LNCAP (cell line): ENCODE measurements at regions not wholly inside any gene's neighbourhood (a gene's known extent, or its start where the extent isn't known, plus 50 kb on each side); places are given as distances from the start of the nearest gene placed in this dataset.

Source experiments
- CTCF ChIP-seq: fragments of 450-650 bp; IDR thresholded peaks from 2 replicates; pipeline ENCODE4 v1.5.1; 2017; ENCODE audit warnings: mild to moderate bottlenecking

GRCh38 chr1:30160999-30161689 lies 562.2 kb downstream of the MATN1 start:
- TF ChIP-seq CTCF: no peak

GRCh38 chr1:30159015-30159414 lies 564.4 kb downstream of the MATN1 start:
- no peak for TF ChIP-seq CTCF

DNA sequence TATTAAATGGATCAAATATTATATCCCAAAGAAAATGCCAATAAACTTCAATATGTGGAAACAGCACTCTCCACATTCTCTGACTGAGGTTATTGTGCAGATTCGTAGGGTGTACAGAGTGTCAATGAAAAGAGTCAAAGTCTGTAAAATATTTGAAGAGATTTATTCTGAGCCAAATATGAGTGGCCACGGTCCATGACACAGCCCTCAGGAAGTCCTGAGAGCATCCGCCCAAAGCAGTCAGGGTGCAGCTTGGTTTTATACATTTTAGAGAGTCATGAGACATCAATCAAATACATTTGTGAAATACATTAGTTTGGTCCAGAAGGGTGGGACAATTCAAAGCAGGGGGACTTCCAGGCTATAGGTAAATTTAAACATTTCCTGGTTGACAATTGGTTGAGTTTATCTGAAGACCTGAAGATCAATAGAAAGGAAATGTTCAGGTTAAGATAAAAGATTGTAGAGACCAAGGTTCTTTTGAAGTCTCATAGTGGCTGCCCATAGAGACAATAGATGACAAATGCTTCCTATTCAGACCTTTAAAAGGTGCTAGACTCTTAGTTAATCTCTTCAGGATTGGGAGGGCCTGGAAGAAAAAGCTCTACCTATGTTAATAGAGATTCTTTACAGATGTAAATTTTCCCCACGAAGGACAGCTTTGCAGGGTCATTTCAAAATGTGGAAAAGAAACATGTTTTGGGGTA lies 569.5 kb downstream of the MATN1 start:
- no peak for TF ChIP-seq CTCF

DNA sequence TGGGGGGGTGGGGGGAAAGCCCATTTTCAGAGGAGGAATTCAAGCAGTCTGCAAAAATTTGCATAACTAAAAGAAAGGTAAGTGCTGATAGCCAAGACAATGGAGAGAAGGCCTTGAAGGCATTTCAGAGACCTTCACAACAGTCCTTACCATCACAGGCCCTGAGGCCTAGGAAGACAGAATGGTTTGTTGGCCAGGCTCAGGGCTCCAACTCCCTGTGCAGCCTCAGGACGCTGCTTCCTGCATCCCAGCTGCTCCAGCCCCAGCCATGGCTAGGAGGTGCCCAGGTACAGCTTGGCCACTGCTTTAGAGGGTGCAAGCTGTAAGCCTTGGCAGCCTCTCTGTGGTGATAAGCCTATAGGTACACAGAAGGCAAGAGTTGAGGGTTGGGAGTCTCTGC lies 571.6 kb downstream of the MATN1 start:
- no peak for TF ChIP-seq CTCF

GRCh38 chr1:30151119-30151518 lies 572.3 kb downstream of the MATN1 start:
- TF ChIP-seq CTCF: no peak

DNA sequence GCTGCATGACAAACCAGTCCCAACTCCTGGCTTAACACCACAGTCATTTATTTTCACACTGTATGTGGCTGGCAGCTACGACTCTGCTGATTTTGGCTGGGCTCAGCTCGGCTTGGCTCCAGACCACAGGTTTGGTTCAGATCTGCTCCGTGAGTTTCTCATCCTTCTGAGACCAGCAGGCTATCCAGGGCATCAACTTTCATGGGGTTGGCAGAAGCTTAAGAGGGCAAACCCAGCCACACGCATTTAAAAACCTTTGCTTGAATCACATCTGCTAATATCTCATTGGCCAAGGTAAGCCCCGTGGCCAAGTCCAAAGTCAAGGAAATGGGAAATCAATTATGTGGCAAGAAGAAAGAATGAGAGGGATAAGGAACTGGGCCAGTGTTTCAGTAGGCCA lies 574.2 kb downstream of the MATN1 start:
- TF ChIP-seq CTCF: no peak

DNA sequence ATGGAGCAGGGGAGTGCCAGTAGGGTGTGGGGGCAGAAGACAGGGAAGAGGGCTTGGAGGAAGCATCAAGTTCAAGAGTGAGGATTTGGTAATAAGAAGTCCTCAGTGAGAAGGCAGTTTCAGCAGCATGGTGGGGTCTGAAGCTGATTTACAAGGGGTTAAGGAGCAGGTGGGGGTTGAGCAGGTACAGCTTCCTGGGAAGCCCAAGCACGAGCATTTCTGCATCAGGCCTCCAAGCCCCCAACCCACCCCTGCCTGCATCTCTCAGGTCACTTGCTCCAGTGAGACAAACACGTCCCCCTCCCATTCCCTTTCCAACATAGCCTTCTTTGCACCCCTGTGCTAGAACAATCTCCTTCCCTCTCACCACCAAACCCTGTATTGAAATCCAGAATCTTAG lies 574.7 kb downstream of the MATN1 start:
- TF ChIP-seq CTCF: no peak
